GM12865 (cell line): ENCODE measurements at regions not wholly inside any gene's neighbourhood (a gene's known extent, or its start where the extent isn't known, plus 50 kb on each side); places are given as distances from the start of the nearest gene placed in this dataset.

Source experiments
- DNase-seq: peaks from one replicate; pipeline ENCODE4 v3.0.0; 2010; ENCODE audit warnings: low read depth
- H3K4me3 ChIP-seq: 2 replicates; pipeline ENCODE4 v1.5.1; 2011; ENCODE audit warnings: mild to moderate bottlenecking, low read depth, low read length, control low read depth
- CTCF ChIP-seq: IDR thresholded peaks from 2 replicates; pipeline ENCODE4 v1.5.1; 2011; ENCODE audit warnings: low read length, control low read depth, low read depth, inconsistent platforms; ENCODE audit not compliant: insufficient read depth; ENCODE audit errors: missing control alignments

GRCh38 chr3:168872826-168873225, 777.1 kb upstream of the GOLIM4 start:
- no peak overlapping the region for H3K4me3 ChIP-seq
- no peak for TF ChIP-seq CTCF
- no peak for DNase-seq

- no peak for DNase-seq
- no peak overlapping the region for H3K4me3 ChIP-seq
- no peak for TF ChIP-seq CTCF
Measured at GRCh38 chr3:168870892-168871291, 775.2 kb upstream of the GOLIM4 start.

- no peak overlapping the region for H3K4me3 ChIP-seq
- peak; percentile 26 for DNase-seq
- peak; percentile 64 for TF ChIP-seq CTCF
Measured at GRCh38 chr3:168865022-168865551, 769.4 kb upstream of the GOLIM4 start.

GRCh38 chr3:168864107-168865021, 768.6 kb upstream of the GOLIM4 start:
- no peak for TF ChIP-seq CTCF
- no peak for DNase-seq
- H3K4me3 ChIP-seq, result no peak overlapping the region

GRCh38 chr3:168863561-168863960, 767.8 kb upstream of the GOLIM4 start:
- TF ChIP-seq CTCF, result no peak
- no peak overlapping the region for H3K4me3 ChIP-seq
- DNase-seq, result no peak

- no peak for TF ChIP-seq CTCF
- H3K4me3 ChIP-seq, result no peak overlapping the region
- DNase-seq, result no peak
Measured at GRCh38 chr3:168862466-168862865, 766.7 kb upstream of the GOLIM4 start.

GRCh38 chr3:168860592-168860991, 764.9 kb upstream of the GOLIM4 start:
- TF ChIP-seq CTCF, result no peak
- H3K4me3 ChIP-seq, result no peak overlapping the region
- no peak for DNase-seq
